ENCODE measurements at regions not wholly inside any gene's neighbourhood (a gene's known extent, or its start where the extent isn't known, plus 50 kb on each side); places are given as distances from the start of the nearest gene placed in this dataset.

- ATAC-seq (ENCODE audit: insufficient read depth, low read depth): no peak
- H3K4me1 ChIP-seq (ENCODE audit: insufficient read depth, low read length): no peaks in the 10 kb centered on the region
These were observed 70.9 kb upstream of the HLA-E start for GRCh38 chr6:30418448-30418847.

GRCh38 chr6:30424549-30424948, 64.8 kb upstream of the HLA-E start:
- H3K79me2 ChIP-seq (ENCODE audit: insufficient read depth, low read length): no peaks in the 10 kb centered on the region
- no peaks in the 10 kb centered on the region for H3K36me3 ChIP-seq (ENCODE audit: insufficient read depth, low read length)
- no peak overlapping the region for H3K9ac ChIP-seq (ENCODE audit: low read depth, low read length)
- ATAC-seq (ENCODE audit: insufficient read depth, low read depth) (no peak), DNase-seq (no peak)
- H4K20me1 ChIP-seq (ENCODE audit: insufficient read depth, low read length): no peaks in the 10 kb centered on the region
- H3K4me2 ChIP-seq (ENCODE audit: insufficient read depth, low read length): no peak overlapping the region
- no peak overlapping the region for H3K27ac ChIP-seq (ENCODE audit: low read length)
- H2AFZ ChIP-seq (ENCODE audit: low read depth, low read length): no peak overlapping the region
- TF ChIP-seq CTCF (IDR thresholded peaks at IDR 0.05; ENCODE audit: borderline replicate concordance, extremely low read depth, low read length, poor library complexity, severe bottlenecking): no peak
- TF ChIP-seq EZH2 (IDR thresholded peaks at IDR 0.05; ENCODE audit: borderline replicate concordance, low read depth, low read length, severe bottlenecking): no peak
- H3K4me3 ChIP-seq (ENCODE audit: low read depth in 1 of 2, low read length in 2 of 2): no peak overlapping the region
- H3K27me3 ChIP-seq (ENCODE audit: insufficient read depth, low read length, poor library complexity): peaks cover 15% of the 10 kb centered on the region
- no peaks in the 10 kb centered on the region for H3K9me3 ChIP-seq (ENCODE audit: insufficient read depth, low read length, severe bottlenecking)
- no peaks in the 10 kb centered on the region for H3K4me1 ChIP-seq (ENCODE audit: insufficient read depth, low read length)

More at GRCh38 chr6:30418448-30418847, 70.9 kb upstream of the HLA-E start:
- no peaks in the 10 kb centered on the region for H3K79me2 ChIP-seq (ENCODE audit: insufficient read depth, low read length)
- H4K20me1 ChIP-seq (ENCODE audit: insufficient read depth, low read length): no peaks in the 10 kb centered on the region; the same call in 1 of the 2 replicates
- no peak for TF ChIP-seq EZH2 (IDR thresholded peaks at IDR 0.05; ENCODE audit: borderline replicate concordance, low read depth, low read length, severe bottlenecking)
- no peak for TF ChIP-seq CTCF (IDR thresholded peaks at IDR 0.05; ENCODE audit: borderline replicate concordance, extremely low read depth, low read length, poor library complexity, severe bottlenecking)
- no peaks in the 10 kb centered on the region for H3K9me3 ChIP-seq (ENCODE audit: insufficient read depth, low read length, severe bottlenecking)
- H3K9ac ChIP-seq (ENCODE audit: low read depth, low read length): no peak overlapping the region
- DNase-seq: no peak
- H3K4me3 ChIP-seq (ENCODE audit: low read depth in 1 of 2, low read length in 2 of 2): no peak overlapping the region
- H2AFZ ChIP-seq (ENCODE audit: low read depth, low read length): no peak overlapping the region
- no peaks in the 10 kb centered on the region for H3K36me3 ChIP-seq (ENCODE audit: insufficient read depth, low read length)
- peaks cover 39% of the 10 kb centered on the region for H3K27me3 ChIP-seq (ENCODE audit: insufficient read depth, low read length, poor library complexity)
- no peak overlapping the region for H3K27ac ChIP-seq (ENCODE audit: low read length)
- no peak overlapping the region for H3K4me2 ChIP-seq (ENCODE audit: insufficient read depth, low read length)

All from DND-41 (cell line).